Activated naive CD8-positive, alpha-beta T cell (primary cell): ENCODE measurements at regions not wholly inside any gene's neighbourhood (a gene's known extent, or its start where the extent isn't known, plus 50 kb on each side); places are given as distances from the start of the nearest gene placed in this dataset.

Source experiments
- H3K27ac Mint-ChIP-seq: one replicate; pipeline ENCODE4 v1.8.0; 2021; ENCODE audit warnings: mixed read lengths
- H3K27me3 Mint-ChIP-seq: one replicate; pipeline ENCODE4 v1.8.0; 2021; ENCODE audit warnings: mixed read lengths
- H3K36me3 Mint-ChIP-seq: one replicate; pipeline ENCODE4 v1.8.0; 2021; ENCODE audit warnings: mixed read lengths
- H3K4me1 Mint-ChIP-seq: one replicate; pipeline ENCODE4 v1.8.0; 2021; ENCODE audit warnings: low read depth, mixed read lengths
- H3K4me3 Mint-ChIP-seq: one replicate; pipeline ENCODE4 v1.8.0; 2021; ENCODE audit warnings: mild to moderate bottlenecking, mixed read lengths
- H3K9me3 Mint-ChIP-seq: one replicate; pipeline ENCODE4 v1.8.0; 2021; ENCODE audit warnings: low read depth, mixed read lengths

DNA sequence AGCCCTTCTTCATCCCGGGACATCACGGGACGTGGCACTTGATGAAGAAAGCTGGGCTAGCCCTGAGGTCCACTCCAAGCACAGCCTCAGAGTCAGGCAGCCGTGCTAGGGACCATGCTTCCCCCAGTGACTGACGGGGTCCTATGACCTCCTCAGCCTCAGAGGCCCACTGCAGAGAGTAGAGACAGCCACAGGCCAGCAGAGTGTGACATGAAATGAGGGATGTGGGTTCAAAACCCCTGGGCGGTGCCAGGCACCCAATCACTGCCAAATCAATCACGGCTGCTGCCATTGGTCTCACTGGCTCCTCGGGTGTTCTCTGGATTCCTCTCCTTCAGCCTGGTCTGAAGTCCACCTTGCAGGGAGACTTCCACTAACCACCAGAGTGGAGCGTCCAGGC, 197.7 kb upstream of the CDH4 start:
- no peak overlapping the region for H3K27ac Mint-ChIP-seq
- no peaks in the 10 kb centered on the region for H3K9me3 Mint-ChIP-seq
- no peak overlapping the region for H3K4me3 Mint-ChIP-seq
- no peaks in the 10 kb centered on the region for H3K36me3 Mint-ChIP-seq
- H3K4me1 Mint-ChIP-seq, result no peaks in the 10 kb centered on the region
- H3K27me3 Mint-ChIP-seq, result no peaks in the 10 kb centered on the region

GRCh38 chr20:61055180-61056010, 196.7 kb upstream of the CDH4 start:
- H3K9me3 Mint-ChIP-seq, result no peaks in the 10 kb centered on the region
- no peak overlapping the region for H3K27ac Mint-ChIP-seq
- no peak overlapping the region for H3K4me3 Mint-ChIP-seq
- H3K4me1 Mint-ChIP-seq, result no peaks in the 10 kb centered on the region
- H3K36me3 Mint-ChIP-seq, result no peaks in the 10 kb centered on the region
- no peaks in the 10 kb centered on the region for H3K27me3 Mint-ChIP-seq

GRCh38 chr20:61056116-61056515, 195.9 kb upstream of the CDH4 start:
- Mint-ChIP-seq H3K4me3 (no peak overlapping the region), H3K27me3 (no peaks in the 10 kb centered on the region), H3K9me3 (no peaks in the 10 kb centered on the region), H3K36me3 (no peaks in the 10 kb centered on the region), H3K4me1 (no peaks in the 10 kb centered on the region), H3K27ac (no peak overlapping the region)

- Mint-ChIP-seq H3K4me1 (no peaks in the 10 kb centered on the region), H3K27ac (no peak overlapping the region), H3K27me3 (no peaks in the 10 kb centered on the region), H3K9me3 (no peaks in the 10 kb centered on the region), H3K36me3 (no peaks in the 10 kb centered on the region), H3K4me3 (no peak overlapping the region)
Measured at GRCh38 chr20:61056627-61057442, 195.2 kb upstream of the CDH4 start.

DNA sequence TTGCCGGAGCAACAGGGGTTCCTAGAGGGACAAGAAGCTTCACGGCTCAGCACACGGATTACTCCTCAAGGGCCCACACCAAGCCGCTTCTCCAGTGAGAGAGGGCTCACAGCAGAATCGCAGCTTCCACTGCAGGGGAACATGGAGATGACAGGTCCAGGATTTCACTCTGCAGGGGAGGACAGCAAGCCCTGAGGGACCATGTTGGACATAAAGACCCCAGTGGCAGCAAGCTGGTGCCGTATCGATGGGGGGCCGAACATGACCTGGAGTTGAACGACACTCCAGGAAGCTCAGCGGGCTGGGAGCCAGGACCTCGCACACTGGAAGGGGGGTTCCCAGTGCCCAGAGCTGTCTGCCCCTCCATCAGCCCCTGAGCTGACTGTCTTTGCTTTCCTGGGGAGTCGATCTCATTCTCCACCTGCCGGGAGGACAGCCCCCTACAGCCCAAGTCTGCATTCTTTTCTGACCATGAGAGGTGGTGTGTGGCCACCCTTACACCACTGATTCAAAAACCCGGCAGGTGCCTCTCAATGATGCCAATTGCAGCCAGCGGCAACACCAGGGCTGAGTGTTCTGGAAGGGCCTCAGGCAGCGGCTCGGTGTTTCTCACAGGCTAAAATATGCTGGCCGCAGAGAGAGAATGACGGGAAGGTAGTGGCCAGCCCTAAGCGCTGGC, 194.5 kb upstream of the CDH4 start:
- Mint-ChIP-seq H3K4me3 (no peak overlapping the region), H3K4me1 (no peaks in the 10 kb centered on the region), H3K9me3 (no peaks in the 10 kb centered on the region), H3K36me3 (no peaks in the 10 kb centered on the region), H3K27me3 (no peaks in the 10 kb centered on the region), H3K27ac (no peak overlapping the region)

GRCh38 chr20:61061981-61062380, 190.1 kb upstream of the CDH4 start:
- no peaks in the 10 kb centered on the region for H3K9me3 Mint-ChIP-seq
- H3K4me1 Mint-ChIP-seq, result no peaks in the 10 kb centered on the region
- no peaks in the 10 kb centered on the region for H3K27me3 Mint-ChIP-seq
- no peak overlapping the region for H3K4me3 Mint-ChIP-seq
- no peak overlapping the region for H3K27ac Mint-ChIP-seq
- no peaks in the 10 kb centered on the region for H3K36me3 Mint-ChIP-seq

- Mint-ChIP-seq H3K9me3 (no peaks in the 10 kb centered on the region), H3K4me3 (no peak overlapping the region), H3K4me1 (no peaks in the 10 kb centered on the region), H3K27me3 (peaks cover 3% of the 10 kb centered on the region), H3K36me3 (no peaks in the 10 kb centered on the region), H3K27ac (no peak overlapping the region)
Measured at GRCh38 chr20:61065853-61066252, 186.2 kb upstream of the CDH4 start.

DNA sequence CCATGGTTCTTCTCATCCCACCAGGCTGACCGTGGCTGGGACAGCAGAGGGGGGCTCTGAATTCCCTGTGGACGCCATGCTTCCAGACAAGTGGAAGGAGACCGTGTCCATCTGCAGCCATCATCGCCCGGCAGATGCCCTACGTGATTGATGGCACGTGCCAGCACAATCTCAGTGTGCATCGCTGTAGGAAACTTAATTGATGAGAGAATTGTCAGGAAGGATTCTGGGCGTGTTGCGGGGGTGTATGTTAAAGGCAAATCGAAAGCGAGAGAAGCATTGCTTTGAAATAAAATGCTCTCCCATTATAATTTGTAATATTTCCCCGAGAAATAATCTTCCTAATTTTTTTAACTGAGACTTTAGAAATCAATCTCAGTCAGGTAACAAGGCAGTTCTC, 185.5 kb upstream of the CDH4 start:
- no peak overlapping the region for H3K4me3 Mint-ChIP-seq
- H3K36me3 Mint-ChIP-seq, result no peaks in the 10 kb centered on the region
- peaks cover 3% of the 10 kb centered on the region for H3K27me3 Mint-ChIP-seq
- H3K4me1 Mint-ChIP-seq, result no peaks in the 10 kb centered on the region
- H3K27ac Mint-ChIP-seq, result no peak overlapping the region
- no peaks in the 10 kb centered on the region for H3K9me3 Mint-ChIP-seq

- Mint-ChIP-seq H3K4me3 (no peak overlapping the region), H3K4me1 (no peaks in the 10 kb centered on the region), H3K27me3 (peaks cover 3% of the 10 kb centered on the region), H3K9me3 (no peaks in the 10 kb centered on the region), H3K36me3 (no peaks in the 10 kb centered on the region), H3K27ac (no peak overlapping the region)
Measured at GRCh38 chr20:61067221-61067620, 184.8 kb upstream of the CDH4 start.

GRCh38 chr20:61072398-61072797, 179.7 kb upstream of the CDH4 start:
- Mint-ChIP-seq H3K27ac (no peak overlapping the region), H3K9me3 (no peaks in the 10 kb centered on the region), H3K4me1 (no peaks in the 10 kb centered on the region), H3K36me3 (no peaks in the 10 kb centered on the region), H3K27me3 (peaks cover 5% of the 10 kb centered on the region), H3K4me3 (no peak overlapping the region)

DNA sequence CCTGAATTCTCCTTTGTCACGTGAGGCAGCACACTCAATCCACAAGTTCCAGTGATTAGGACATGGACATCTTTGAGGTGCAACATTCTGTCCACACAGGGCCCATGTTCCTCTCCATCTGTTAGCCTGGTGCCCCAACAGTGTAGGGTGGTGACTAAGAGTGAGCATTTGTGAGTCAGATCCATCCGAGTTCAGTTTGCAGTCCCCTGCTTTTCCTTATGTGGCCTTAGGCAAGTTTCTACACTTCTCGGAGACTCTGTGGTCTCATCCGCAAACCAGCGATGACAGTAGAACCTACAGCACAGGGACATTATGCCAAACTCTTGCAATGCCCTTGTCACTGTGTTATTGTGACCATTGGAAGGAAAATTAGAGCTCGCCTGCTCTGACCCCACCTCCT, 178.7 kb upstream of the CDH4 start:
- Mint-ChIP-seq H3K9me3 (no peaks in the 10 kb centered on the region), H3K27ac (no peak overlapping the region), H3K4me3 (no peak overlapping the region), H3K4me1 (no peaks in the 10 kb centered on the region), H3K36me3 (no peaks in the 10 kb centered on the region), H3K27me3 (peaks cover 5% of the 10 kb centered on the region)

DNA sequence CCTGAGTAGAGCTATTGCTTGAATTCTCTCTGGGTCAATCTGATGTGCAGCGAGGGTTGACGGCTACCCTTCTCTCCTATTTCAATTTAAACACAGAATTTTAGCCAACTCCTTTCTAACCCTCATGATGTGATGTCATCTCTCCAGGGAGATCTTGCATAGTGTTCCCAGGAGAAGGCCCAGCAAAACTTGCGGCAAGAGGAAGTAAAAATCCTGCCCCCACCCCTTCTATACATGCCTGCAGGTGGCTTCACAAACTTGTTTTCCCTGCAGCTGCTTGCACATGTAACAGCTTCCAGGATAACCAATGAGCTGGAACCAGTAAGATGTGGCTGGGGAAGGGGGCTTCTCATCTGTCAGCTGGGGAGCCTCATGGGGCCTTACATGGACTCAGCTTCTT, 169.3 kb upstream of the CDH4 start:
- no peaks in the 10 kb centered on the region for H3K9me3 Mint-ChIP-seq
- no peaks in the 10 kb centered on the region for H3K27me3 Mint-ChIP-seq
- H3K27ac Mint-ChIP-seq, result no peak overlapping the region
- no peaks in the 10 kb centered on the region for H3K4me1 Mint-ChIP-seq
- H3K36me3 Mint-ChIP-seq, result no peaks in the 10 kb centered on the region
- no peak overlapping the region for H3K4me3 Mint-ChIP-seq

DNA sequence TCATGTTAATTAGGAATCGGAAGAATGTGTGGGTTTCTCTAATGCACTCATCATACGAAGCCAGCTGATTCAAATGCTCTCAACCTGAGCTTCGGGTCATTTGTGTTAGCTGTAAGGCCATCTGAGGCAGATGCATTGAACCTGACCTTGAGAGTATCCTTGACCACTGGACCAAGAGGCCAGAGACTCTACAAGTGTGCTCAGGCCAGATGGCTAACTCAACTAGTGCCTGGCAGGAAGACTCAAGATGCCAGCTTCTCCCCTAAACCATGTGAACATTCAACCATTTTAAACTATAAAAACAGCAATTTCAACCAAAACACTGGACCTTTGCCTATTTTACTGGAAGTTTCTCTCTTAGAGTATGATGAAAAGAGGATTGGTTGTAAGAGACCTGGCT, 168.6 kb upstream of the CDH4 start:
- H3K4me3 Mint-ChIP-seq, result no peak overlapping the region
- no peaks in the 10 kb centered on the region for H3K27me3 Mint-ChIP-seq
- H3K36me3 Mint-ChIP-seq, result no peaks in the 10 kb centered on the region
- no peaks in the 10 kb centered on the region for H3K4me1 Mint-ChIP-seq
- H3K27ac Mint-ChIP-seq, result no peak overlapping the region
- H3K9me3 Mint-ChIP-seq, result no peaks in the 10 kb centered on the region

GRCh38 chr20:61086031-61086430, 166.0 kb upstream of the CDH4 start:
- no peaks in the 10 kb centered on the region for H3K9me3 Mint-ChIP-seq
- H3K27me3 Mint-ChIP-seq, result no peaks in the 10 kb centered on the region
- no peaks in the 10 kb centered on the region for H3K36me3 Mint-ChIP-seq
- H3K4me3 Mint-ChIP-seq, result no peak overlapping the region
- H3K27ac Mint-ChIP-seq, result no peak overlapping the region
- H3K4me1 Mint-ChIP-seq, result no peaks in the 10 kb centered on the region

DNA sequence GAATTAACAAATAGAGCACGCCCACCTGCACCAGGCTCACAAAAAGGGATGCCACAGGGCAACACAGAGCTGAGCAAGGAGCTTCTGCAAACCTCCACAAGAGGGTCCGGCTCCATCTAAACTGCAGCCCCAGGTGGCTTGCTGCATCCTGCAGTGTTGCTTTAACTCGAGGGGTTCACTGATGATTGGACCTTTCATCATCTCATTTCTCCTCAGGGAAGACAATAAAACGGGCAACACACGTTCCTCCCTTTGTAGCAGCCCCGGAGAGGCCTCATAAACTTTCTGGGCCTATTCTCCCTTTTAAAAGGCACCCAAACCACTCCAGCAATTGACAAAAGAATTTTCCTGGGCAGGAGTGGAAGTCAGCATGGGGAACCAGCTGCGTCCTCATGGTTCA, 161.5 kb upstream of the CDH4 start:
- Mint-ChIP-seq H3K27ac (no peak overlapping the region), H3K9me3 (peaks cover 19% of the 10 kb centered on the region), H3K36me3 (peaks cover 5% of the 10 kb centered on the region), H3K4me1 (no peaks in the 10 kb centered on the region), H3K27me3 (peaks cover 1% of the 10 kb centered on the region), H3K4me3 (no peak overlapping the region)
